Breast epithelium (tissue), 3 donors: ENCODE measurements at regions not wholly inside any gene's neighbourhood (a gene's known extent, or its start where the extent isn't known, plus 50 kb on each side); places are given as distances from the start of the nearest gene placed in this dataset.

Experiments
- POLR2A ChIP-seq: fragments of 450-650 bp; IDR thresholded peaks from one replicate; pipeline ENCODE4 v1.6.1; 2016; ENCODE audit warnings: antibody characterized with exemption, mild to moderate bottlenecking, moderate library complexity
- POLR2AphosphoS5 ChIP-seq, 3 donors: sonication (generic); formaldehyde crosslinking; IDR thresholded peaks; one replicate each; pipeline ENCODE4 v1.6.1; 2017; ENCODE audit warnings: antibody characterized with exemption in 3 of 3

GRCh38 chr18:51575171-51575570, 377.7 kb upstream of the MEX3C start:
- TF ChIP-seq POLR2AphosphoS5 (IDR thresholded peaks at IDR 0.05) (no peak), POLR2A (no peak)
